ENCODE measurements at regions not wholly inside any gene's neighbourhood (a gene's known extent, or its start where the extent isn't known, plus 50 kb on each side); places are given as distances from the start of the nearest gene placed in this dataset.

DNA sequence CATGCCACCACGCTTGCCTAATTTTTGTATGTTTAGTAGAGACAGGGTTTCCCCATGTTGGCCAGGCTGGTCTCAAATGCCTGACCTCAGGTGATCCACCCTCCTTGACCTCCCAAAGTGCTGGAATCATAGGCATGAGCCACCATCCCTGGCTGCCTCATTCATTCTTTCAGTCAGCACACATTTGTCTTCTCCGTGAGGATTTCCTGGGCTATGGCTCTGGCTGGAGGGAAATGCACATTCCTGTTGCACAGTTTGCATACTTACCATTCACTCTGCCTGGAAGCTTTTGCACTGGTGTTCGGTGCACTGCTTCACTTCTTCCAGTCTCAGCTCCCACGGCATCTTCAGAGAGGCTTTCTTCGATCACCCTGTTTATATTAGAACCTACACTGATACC lies 267.8 kb downstream of the STIM2 start:
- TF ChIP-seq ZSCAN20 (CRISPR knock-in tag; IDR thresholded peaks at IDR 0.05) (no peak), BHLHE40 (IDR thresholded peaks at IDR 0.05; ENCODE audit: low read depth, low read length) (no peak)
- TF ChIP-seq, protein P1, sequence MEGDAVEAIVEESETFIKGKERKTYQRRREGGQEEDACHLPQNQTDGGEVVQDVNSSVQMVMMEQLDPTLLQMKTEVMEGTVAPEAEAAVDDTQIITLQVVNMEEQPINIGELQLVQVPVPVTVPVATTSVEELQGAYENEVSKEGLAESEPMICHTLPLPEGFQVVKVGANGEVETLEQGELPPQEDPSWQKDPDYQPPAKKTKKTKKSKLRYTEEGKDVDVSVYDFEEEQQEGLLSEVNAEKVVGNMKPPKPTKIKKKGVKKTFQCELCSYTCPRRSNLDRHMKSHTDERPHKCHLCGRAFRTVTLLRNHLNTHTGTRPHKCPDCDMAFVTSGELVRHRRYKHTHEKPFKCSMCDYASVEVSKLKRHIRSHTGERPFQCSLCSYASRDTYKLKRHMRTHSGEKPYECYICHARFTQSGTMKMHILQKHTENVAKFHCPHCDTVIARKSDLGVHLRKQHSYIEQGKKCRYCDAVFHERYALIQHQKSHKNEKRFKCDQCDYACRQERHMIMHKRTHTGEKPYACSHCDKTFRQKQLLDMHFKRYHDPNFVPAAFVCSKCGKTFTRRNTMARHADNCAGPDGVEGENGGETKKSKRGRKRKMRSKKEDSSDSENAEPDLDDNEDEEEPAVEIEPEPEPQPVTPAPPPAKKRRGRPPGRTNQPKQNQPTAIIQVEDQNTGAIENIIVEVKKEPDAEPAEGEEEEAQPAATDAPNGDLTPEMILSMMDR (IDR thresholded peaks at IDR 0.05): no peak
